ENCODE measurements at regions not wholly inside any gene's neighbourhood (a gene's known extent, or its start where the extent isn't known, plus 50 kb on each side); places are given as distances from the start of the nearest gene placed in this dataset.

- TF ChIP-seq EZH2 (optimal IDR thresholded peaks at IDR 0.05; ENCODE audit: low read depth, low read length): no peak
- TF ChIP-seq CTCF (IDR thresholded peaks at IDR 0.05; ENCODE audit: low read length): no peak
- TF ChIP-seq EZH2phosphoT487 (IDR thresholded peaks at IDR 0.05; ENCODE audit: low read length): no peak
These were observed 272.5 kb upstream of the CWC22 start for GRCh38 chr2:180279581-180279980.
